ENCODE measurements at regions not wholly inside any gene's neighbourhood (a gene's known extent, or its start where the extent isn't known, plus 50 kb on each side); places are given as distances from the start of the nearest gene placed in this dataset.

GRCh38 chr5:74111764-74112163 lies 485.8 kb downstream of the ARHGEF28 start:
- WGBS, 4 donors = 74 to 83% (median 78%) methylated on average over 2 of the region's 2 CpGs
- no peaks in the 10 kb centered on the region for H3K9me3 ChIP-seq

GRCh38 chr5:74109344-74109743 lies 483.3 kb downstream of the ARHGEF28 start:
- Histone ChIP-seq H3K27ac (no peak overlapping the region), H3K36me3 (no peaks in the 10 kb centered on the region), H3K27me3 (no peaks in the 10 kb centered on the region), H3K4me3 (no peak overlapping the region), H3K4me1 (peaks cover 0 to 18% (median 5%) of the 10 kb centered on the region in 12 donors), H3K9me3 (no peaks in the 10 kb centered on the region)
- WGBS, 4 donors = 75 to 88% (median 79%) methylated on average over 4 of the region's 4 CpGs
- intact Hi-C loops (cut with DNase I) = no loop called here
- TF ChIP-seq POLR2A (IDR thresholded peaks at IDR 0.05) (no peak), CTCF (IDR thresholded peaks at IDR 0.05) (no peak)
- ATAC-seq (no peak), DNase-seq (no peak)

More at GRCh38 chr5:74111764-74112163, 485.8 kb downstream of the ARHGEF28 start:
- Histone ChIP-seq H3K27ac (no peak overlapping the region), H3K27me3 (no peaks in the 10 kb centered on the region), H3K36me3 (no peaks in the 10 kb centered on the region), H3K4me3 (no peak overlapping the region), H3K4me1 (peaks cover 0 to 9% (median 0%) of the 10 kb centered on the region in 12 donors)
- intact Hi-C loops (cut with DNase I) = no loop called here
- ATAC-seq (no peak), DNase-seq (no peak)
- no peak for TF ChIP-seq CTCF (IDR thresholded peaks at IDR 0.05)
- no peak for TF ChIP-seq POLR2A (IDR thresholded peaks at IDR 0.05)

DNA sequence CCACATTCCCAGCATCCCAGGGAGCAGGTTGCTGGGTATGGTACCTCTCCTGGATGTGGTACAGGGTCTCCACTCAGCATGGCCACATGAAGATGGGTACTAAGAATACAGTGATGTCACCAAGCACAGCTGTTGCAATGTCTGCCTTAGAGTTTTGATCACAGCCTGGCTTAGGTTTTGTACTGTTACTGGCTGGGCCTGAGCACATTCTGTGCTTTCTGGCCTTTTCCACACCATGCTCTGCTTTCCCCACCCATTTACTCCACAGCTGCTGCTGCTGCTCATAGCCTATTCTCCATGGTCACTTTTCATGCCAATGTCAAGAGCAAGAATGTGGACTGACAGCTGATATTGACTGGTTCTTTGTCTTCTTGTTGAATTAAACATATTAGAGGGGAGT lies 481.9 kb downstream of the ARHGEF28 start:
- H3K27ac ChIP-seq = peak overlapping the region in 7 of 12 donors; percentile 9 to 78 (median 57)
- ATAC-seq (peak; percentile 89 to 96 (median 91)), DNase-seq (peak in 3 of 5 donors; percentile 23 to 45 (median 40))
- H3K4me1 ChIP-seq = peaks cover 0 to 28% (median 6%) of the 10 kb centered on the region in 12 donors
- H3K36me3 ChIP-seq = no peaks in the 10 kb centered on the region
- intact Hi-C loops (cut with DNase I) = no loop called here
- TF ChIP-seq CTCF (IDR thresholded peaks at IDR 0.05) (no peak), POLR2A (IDR thresholded peaks at IDR 0.05) (no peak)
- no peaks in the 10 kb centered on the region for H3K9me3 ChIP-seq
- H3K27me3 ChIP-seq = no peaks in the 10 kb centered on the region
- no peak overlapping the region for H3K4me3 ChIP-seq

GRCh38 chr5:74105126-74105780 lies 479.3 kb downstream of the ARHGEF28 start:
- no peaks in the 10 kb centered on the region for H3K36me3 ChIP-seq
- no peak overlapping the region for H3K27ac ChIP-seq
- DNase-seq (peak in 2 of 5 donors; percentile 16 to 28), ATAC-seq (peak in 1 of 4 donors; percentile 14)
- intact Hi-C loops (cut with DNase I) = no loop called here
- no peak overlapping the region for H3K4me3 ChIP-seq
- 24 to 30% (median 27%) methylated on average over 4 of the region's 4 CpGs for WGBS, 4 donors
- H3K4me1 ChIP-seq = peaks cover 0 to 22% (median 6%) of the 10 kb centered on the region in 12 donors
- TF ChIP-seq CTCF (IDR thresholded peaks at IDR 0.05) = no peak
- no peaks in the 10 kb centered on the region for H3K27me3 ChIP-seq
- no peaks in the 10 kb centered on the region for H3K9me3 ChIP-seq
